Midbrain (tissue), 1 donor: ENCODE measurements at regions not wholly inside any gene's neighbourhood (a gene's known extent, or its start where the extent isn't known, plus 50 kb on each side); places are given as distances from the start of the nearest gene placed in this dataset.

ENCODE experiments used
- DNase-seq: peaks from one replicate; lab custom pipeline; 2025; lab: John Stamatoyannopoulos, UW

- DNase-seq, result no peak
These were observed 169.8 kb downstream of the NOC3L start for GRCh38 chr10:94192974-94193373.

GRCh38 chr10:94193466-94193924, 169.2 kb downstream of the NOC3L start:
- DNase-seq, result no peak

DNA sequence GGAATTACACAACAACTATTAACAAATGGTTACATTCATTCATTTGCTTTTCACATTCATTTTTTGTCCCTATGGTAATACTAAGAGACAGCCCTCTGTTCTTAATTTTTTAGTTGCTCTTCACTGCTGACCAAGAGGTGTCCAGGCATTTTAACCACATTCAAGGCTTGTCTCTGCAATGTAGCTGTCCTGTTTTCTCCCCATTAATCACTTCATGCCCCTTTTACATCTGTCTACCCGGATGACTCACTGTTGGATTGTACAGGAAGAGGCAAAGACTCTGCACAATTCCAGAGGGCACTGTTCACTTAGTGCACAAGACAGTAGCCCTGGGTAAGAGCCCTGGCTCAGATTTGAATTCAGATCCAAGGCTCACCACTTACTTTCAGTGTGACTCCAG, 168.5 kb downstream of the NOC3L start:
- no peak for DNase-seq

DNA sequence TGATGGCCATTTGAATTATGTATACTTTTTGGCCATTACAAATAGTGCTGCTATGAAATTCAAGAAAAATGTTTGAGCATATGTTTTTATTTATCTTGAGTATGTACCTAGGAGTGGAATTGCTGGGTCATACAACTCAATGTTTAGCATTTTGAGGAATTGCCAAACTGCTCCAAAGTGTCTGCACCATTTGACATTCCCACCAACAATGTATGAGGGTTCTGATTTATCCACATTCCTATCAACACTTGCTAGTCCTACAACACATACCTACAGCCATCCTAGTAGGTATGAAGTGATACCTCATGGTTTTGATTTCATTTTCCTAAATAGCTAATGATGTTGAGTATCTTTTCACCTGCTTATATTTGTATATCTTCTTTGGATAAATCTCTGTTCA, 165.5 kb downstream of the NOC3L start:
- DNase-seq, result no peak

GRCh38 chr10:94198324-94198723, 164.4 kb downstream of the NOC3L start:
- DNase-seq, result no peak

- DNase-seq, result no peak
These were observed 163.2 kb downstream of the NOC3L start for GRCh38 chr10:94199565-94199964.

DNA sequence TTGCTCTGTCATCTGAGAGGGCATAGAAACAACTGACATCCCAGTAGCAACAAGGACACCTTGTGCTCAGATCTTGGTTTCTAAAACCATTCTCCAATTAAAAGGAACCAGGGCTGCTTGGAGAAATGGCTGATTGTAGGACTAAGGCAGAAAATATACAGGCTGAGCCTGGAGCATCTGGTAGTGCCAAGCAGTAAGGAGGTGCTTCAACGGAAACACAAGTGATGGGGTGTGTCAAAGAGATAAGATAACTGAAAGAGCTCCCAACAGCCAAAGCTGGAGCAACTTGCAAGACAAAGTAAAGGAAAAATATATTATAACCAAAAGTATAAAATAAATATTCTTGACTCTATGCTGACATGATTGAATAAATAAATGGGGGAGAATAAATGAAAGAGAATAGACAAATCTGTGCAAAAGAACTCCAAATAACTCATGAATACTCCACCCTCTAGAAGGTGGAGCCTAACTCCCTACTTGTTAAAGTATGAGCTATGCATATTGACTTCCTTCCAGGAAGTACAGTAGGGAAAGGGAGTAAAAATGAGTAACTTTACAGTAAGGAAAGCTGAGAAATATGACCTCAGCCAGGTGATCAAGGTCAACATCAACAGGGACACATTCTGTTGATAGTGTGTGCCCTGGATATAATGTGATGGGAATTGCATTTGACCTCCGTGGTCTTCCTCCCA, 162.4 kb downstream of the NOC3L start:
- DNase-seq, result no peak

- no peak for DNase-seq
These were observed 157.3 kb downstream of the NOC3L start for GRCh38 chr10:94205396-94205831.

- no peak for DNase-seq
These were observed 156.6 kb downstream of the NOC3L start for GRCh38 chr10:94206176-94206575.

DNA sequence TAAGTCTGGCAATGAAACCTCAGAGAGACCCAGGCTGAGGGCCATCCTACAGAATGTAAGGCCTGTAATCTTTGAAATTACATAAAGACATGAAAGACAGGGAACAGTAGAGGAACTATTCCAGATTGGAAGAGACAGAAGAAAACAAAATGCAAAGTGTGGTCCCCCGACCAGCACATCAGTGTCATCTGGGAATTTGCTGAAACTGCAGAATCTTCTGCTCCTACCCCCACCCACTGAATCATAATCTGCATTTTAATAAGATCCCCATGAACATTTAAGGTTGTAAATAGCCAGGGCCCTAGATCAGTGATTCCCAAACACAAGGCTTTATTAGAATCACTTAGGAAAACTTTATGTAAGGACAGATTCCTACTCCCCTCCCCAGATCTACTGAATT, 154.4 kb downstream of the NOC3L start:
- DNase-seq, result no peak

GRCh38 chr10:94210440-94211168, 152.1 kb downstream of the NOC3L start:
- no peak for DNase-seq

GRCh38 chr10:94211169-94211510, 151.6 kb downstream of the NOC3L start:
- DNase-seq, result no peak

DNA sequence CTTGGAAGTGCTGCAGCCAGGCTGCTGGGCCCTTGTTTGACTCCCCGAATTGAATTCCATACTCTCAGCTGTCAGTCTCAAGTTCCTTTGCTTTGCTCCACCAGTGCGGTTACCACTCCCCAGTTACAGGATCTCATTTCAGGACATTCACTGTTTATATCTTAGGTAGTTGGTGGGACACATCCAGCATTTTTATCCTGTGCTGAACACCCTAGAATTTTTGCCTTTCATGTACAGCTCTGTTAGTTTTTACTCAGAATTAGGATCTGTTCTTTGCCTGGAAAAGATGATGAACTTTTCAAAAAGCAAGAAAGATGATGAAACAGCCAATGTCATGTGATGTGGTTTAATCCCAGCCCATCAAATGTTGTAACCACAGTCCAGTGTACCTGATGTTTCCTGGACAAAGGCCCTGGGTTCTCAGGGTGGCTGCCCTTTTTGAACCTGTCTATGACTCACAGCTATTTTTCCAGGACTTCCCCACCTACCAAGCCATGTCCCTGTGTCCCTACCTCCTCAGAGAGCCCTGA, 149.7 kb downstream of the NOC3L start:
- DNase-seq, result no peak

DNA sequence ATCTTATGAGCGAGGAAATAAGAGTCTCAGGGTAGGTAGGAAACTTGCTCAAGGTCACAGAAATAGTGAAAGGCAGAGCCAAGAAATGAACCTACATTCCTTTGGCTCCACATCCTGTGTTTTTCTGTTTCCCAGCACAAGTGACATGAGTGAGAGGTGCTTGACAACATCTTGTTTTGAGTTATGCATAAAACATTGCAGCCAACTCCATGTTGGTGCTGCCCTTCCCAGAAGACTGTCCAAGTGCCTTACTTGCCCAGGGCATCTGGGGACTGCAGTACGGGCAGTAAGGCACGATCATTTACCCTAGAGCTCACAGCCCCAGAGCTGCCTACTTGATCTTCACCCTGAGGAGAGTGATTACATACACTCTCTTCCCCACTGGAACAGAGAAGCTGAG, 148.8 kb downstream of the NOC3L start:
- no peak for DNase-seq

- DNase-seq, result no peak
These were observed 148.3 kb downstream of the NOC3L start for GRCh38 chr10:94214481-94214893.

- no peak for DNase-seq
These were observed 146.5 kb downstream of the NOC3L start for GRCh38 chr10:94216201-94216600.

- DNase-seq, result no peak
These were observed 145.3 kb downstream of the NOC3L start for GRCh38 chr10:94217411-94217810.

DNA sequence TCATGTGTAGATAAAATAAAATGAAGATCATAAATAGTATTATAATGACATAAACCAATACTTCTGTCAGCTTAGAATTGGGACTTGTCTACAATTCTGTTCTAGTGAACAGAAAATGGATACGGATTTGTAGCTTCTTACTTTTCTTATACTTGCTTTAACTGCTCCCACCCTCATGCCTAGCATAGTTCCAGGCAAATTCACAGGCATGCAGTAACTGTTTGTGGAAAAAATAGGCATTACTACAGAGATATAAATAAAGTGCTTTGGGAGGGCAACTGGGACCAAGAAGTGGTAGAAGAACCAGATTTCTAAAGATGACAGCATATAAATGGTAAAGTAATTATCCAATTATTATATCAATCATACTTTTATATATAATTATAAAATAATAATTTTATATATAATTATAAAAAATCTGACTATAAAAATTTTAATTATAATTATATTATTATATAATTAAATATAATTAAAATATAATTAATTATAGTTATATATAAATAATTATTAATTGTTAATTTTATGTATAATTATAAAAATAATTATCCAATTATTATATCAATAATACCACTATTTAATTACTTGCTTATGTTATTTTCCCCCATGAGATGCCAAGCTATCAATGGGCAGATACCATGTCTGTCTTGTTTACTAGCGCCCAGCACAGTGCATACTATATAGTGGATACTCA, 144.1 kb downstream of the NOC3L start:
- no peak for DNase-seq

DNA sequence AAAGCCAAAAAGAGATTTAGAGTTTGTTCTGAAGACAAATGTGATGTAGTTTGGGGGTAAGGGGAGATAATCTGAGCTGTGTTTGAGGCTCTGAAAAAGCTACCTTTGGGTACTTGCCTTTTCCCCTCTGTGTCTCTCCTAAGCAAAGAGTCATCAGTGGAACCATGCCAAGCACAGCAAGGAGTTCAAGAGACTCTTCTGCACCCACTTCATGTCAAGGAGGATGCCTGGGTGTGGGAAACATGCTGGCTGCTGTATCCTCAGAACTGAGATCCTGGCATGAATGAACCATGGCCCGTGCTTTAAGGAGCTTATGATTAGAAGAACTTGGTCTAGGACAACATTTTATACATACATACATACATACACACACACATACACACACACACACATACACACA, 142.9 kb downstream of the NOC3L start:
- DNase-seq, result no peak

DNA sequence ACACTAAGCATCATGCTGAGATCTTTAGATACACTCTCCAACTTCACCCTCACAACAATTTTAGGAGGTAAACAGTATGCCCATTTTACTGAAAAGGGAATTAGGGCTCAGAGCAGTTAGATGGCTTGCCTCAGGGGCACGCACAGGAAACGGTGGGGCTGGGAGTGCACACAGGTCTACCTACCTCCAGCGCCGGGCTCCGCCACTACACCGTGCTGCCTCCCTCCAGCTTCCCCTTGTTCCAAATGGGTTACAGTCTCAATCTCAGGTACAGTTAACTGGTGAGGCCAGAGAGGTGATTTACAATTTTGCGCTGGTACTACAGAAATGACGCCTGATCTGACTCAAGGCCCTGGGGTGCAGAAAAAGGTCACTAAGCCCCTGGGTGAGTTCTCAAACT, 142.0 kb downstream of the NOC3L start:
- no peak for DNase-seq

DNA sequence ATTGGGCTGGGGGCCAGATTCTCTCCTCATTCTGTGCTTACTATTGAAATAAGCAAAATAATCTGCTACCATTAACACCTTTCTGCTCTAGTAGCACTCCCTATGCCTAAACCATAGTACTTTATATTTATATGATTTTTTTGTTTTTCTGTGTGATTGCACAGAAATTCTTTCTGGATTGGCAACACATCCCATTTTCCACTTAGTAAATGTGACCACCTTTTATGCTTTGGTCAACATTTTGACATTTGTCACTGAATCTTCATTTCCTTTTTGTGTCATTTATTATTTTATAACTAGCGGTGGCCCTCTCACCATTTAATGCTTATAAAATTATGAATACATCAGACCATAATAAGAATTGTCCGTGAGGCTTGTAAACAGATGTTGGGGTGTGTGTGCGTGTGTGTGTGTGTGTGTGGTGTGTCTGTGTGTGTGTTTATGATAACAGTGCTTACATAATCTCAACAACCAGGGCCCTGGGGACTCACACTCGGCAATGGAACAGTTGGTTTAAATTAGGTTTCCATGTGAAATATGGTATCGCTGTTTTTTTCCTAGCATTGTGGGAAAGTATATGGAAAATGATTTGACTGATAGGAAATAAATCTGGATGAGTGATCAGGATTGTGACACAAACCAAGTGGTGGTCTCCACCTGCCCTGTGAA, 138.9 kb downstream of the NOC3L start:
- no peak for DNase-seq

- DNase-seq, result no peak
These were observed 138.1 kb downstream of the NOC3L start for GRCh38 chr10:94224656-94225055.
